IPS-18a (cell line): ENCODE measurements at regions not wholly inside any gene's neighbourhood (a gene's known extent, or its start where the extent isn't known, plus 50 kb on each side); places are given as distances from the start of the nearest gene placed in this dataset.
A peak's percentile ranks its signal among the peaks of the same experiment; 100 is the strongest.

Experiments used
- H3K27ac ChIP-seq: one replicate; pipeline ENCODE4 v1.5.1; 2013; ENCODE audit warnings: low read length
- H3K27me3 ChIP-seq: one replicate; pipeline ENCODE4 v1.6.1; 2013; ENCODE audit warnings: mild to moderate bottlenecking, low read length; ENCODE audit not compliant: control insufficient read depth, insufficient read depth
- H3K36me3 ChIP-seq: one replicate; pipeline ENCODE4 v1.6.1; 2013; ENCODE audit warnings: low read depth, low read length; ENCODE audit not compliant: control insufficient read depth
- H3K4me1 ChIP-seq: one replicate; pipeline ENCODE4 v1.6.1; 2013; ENCODE audit warnings: low read depth, low read length; ENCODE audit not compliant: control insufficient read depth
- H3K4me3 ChIP-seq: one replicate; pipeline ENCODE4 v1.5.1; 2013; ENCODE audit warnings: low read length
- H3K9ac ChIP-seq: one replicate; pipeline ENCODE4 v1.6.1; 2013; ENCODE audit warnings: mild to moderate bottlenecking, low read length, moderate library complexity
- H3K9me3 ChIP-seq: one replicate; pipeline ENCODE4 v1.6.1; 2013; ENCODE audit warnings: low read depth, low read length; ENCODE audit not compliant: control insufficient read depth

GRCh38 chr9:24333629-24334028 is 212.1 kb downstream of the IZUMO3 start:
- Histone ChIP-seq H3K4me3 (no peak overlapping the region), H3K4me1 (peaks cover 11% of the 10 kb centered on the region), H3K9me3 (no peaks in the 10 kb centered on the region), H3K9ac (no peak overlapping the region), H3K36me3 (no peaks in the 10 kb centered on the region), H3K27me3 (no peaks in the 10 kb centered on the region), H3K27ac (no peak overlapping the region)

GRCh38 chr9:24298912-24299311 is 246.8 kb downstream of the IZUMO3 start:
- Histone ChIP-seq H3K9me3 (no peaks in the 10 kb centered on the region), H3K4me3 (no peak overlapping the region), H3K27me3 (no peaks in the 10 kb centered on the region), H3K9ac (no peak overlapping the region), H3K27ac (no peak overlapping the region), H3K36me3 (no peaks in the 10 kb centered on the region), H3K4me1 (peaks cover 7% of the 10 kb centered on the region)

GRCh38 chr9:24297931-24298330 is 247.8 kb downstream of the IZUMO3 start:
- H3K9ac ChIP-seq, result no peak overlapping the region
- no peaks in the 10 kb centered on the region for H3K36me3 ChIP-seq
- no peak overlapping the region for H3K27ac ChIP-seq
- H3K4me3 ChIP-seq, result no peak overlapping the region
- no peaks in the 10 kb centered on the region for H3K9me3 ChIP-seq
- peaks cover 17% of the 10 kb centered on the region for H3K4me1 ChIP-seq
- no peaks in the 10 kb centered on the region for H3K27me3 ChIP-seq

DNA sequence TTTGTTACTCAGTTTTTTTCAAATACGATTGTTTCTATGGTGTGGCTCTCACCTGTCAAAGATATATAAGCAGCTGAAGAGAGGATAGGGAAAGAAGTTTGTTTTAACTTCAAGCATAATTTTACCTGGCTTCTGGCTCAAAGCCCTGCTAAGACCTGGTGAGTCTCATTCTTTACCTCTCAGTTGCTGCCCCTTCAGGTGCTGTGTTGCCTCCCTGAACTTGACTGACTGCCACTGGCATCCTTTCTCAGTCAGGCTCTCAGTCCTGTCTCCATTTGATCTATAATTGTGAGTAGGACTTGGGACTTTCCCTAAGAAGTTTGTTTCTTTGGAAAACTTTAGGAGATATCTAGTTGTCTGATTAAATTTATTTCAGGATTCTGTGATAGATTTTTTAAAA is 249.6 kb downstream of the IZUMO3 start:
- H3K4me1 ChIP-seq, result peaks cover 23% of the 10 kb centered on the region
- H3K36me3 ChIP-seq, result no peaks in the 10 kb centered on the region
- no peak overlapping the region for H3K9ac ChIP-seq
- H3K27ac ChIP-seq, result no peak overlapping the region
- no peak overlapping the region for H3K4me3 ChIP-seq
- peaks cover 3% of the 10 kb centered on the region for H3K9me3 ChIP-seq
- H3K27me3 ChIP-seq, result no peaks in the 10 kb centered on the region

DNA sequence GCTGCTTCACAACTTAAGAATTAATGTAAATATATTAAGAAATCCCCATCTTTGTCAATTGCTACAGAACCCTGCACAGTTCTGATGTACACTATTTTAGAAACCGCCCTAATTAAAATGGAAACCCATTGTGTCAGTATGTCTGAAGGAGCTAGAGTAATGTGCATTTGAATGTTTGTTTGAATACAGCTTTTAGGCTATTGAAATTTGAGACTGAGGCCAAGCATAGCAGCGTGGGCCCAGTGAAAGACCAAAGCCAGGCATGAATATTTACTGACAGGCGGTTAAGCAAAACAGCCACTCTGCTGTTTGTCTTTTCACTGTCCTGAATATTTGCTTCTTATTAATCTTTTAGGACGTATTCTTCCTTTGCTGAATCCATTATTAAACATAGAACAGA is 252.3 kb downstream of the IZUMO3 start:
- Histone ChIP-seq H3K27ac (peak overlapping the region; percentile 57), H3K4me1 (peaks cover 23% of the 10 kb centered on the region), H3K9me3 (peaks cover 3% of the 10 kb centered on the region), H3K9ac (peak overlapping the region; percentile 36), H3K27me3 (no peaks in the 10 kb centered on the region), H3K36me3 (no peaks in the 10 kb centered on the region), H3K4me3 (peak overlapping the region; percentile 21)

GRCh38 chr9:24286761-24287160 is 258.9 kb downstream of the IZUMO3 start:
- H3K4me3 ChIP-seq, result no peak overlapping the region
- H3K9me3 ChIP-seq, result peaks cover 2% of the 10 kb centered on the region
- no peaks in the 10 kb centered on the region for H3K36me3 ChIP-seq
- H3K4me1 ChIP-seq, result no peaks in the 10 kb centered on the region
- H3K27me3 ChIP-seq, result no peaks in the 10 kb centered on the region
- H3K9ac ChIP-seq, result no peak overlapping the region
- no peak overlapping the region for H3K27ac ChIP-seq

GRCh38 chr9:24258626-24259025 is 287.1 kb downstream of the IZUMO3 start:
- Histone ChIP-seq H3K9ac (no peak overlapping the region), H3K36me3 (no peaks in the 10 kb centered on the region), H3K4me1 (no peaks in the 10 kb centered on the region), H3K9me3 (no peaks in the 10 kb centered on the region), H3K27me3 (no peaks in the 10 kb centered on the region), H3K4me3 (no peak overlapping the region), H3K27ac (no peak overlapping the region)

DNA sequence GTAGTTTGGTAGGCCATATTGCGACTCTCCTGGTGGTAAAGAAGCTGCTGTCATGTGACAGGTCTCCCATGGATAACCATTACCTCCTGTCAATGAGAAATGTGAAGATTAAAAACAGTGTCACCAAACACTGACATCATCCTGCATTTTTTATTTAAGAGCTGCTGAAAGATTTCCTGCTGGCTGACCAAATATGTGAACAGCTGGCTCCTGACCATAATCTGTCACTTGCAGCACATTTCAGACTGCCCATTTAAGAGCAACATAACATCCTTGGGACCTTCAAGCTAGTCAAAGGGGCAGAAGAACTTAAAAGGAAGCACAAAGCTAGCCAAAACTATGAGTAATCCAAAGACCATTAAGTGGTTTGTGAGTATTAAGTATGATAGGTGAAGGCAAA is 288.0 kb downstream of the IZUMO3 start:
- Histone ChIP-seq H3K4me3 (no peak overlapping the region), H3K27ac (no peak overlapping the region), H3K4me1 (no peaks in the 10 kb centered on the region), H3K36me3 (no peaks in the 10 kb centered on the region), H3K27me3 (no peaks in the 10 kb centered on the region), H3K9ac (no peak overlapping the region), H3K9me3 (no peaks in the 10 kb centered on the region)

- Histone ChIP-seq H3K9me3 (no peaks in the 10 kb centered on the region), H3K27ac (no peak overlapping the region), H3K4me1 (no peaks in the 10 kb centered on the region), H3K27me3 (no peaks in the 10 kb centered on the region), H3K4me3 (no peak overlapping the region), H3K36me3 (no peaks in the 10 kb centered on the region), H3K9ac (no peak overlapping the region)
Observed at GRCh38 chr9:24245988-24246387, 299.7 kb downstream of the IZUMO3 start.

DNA sequence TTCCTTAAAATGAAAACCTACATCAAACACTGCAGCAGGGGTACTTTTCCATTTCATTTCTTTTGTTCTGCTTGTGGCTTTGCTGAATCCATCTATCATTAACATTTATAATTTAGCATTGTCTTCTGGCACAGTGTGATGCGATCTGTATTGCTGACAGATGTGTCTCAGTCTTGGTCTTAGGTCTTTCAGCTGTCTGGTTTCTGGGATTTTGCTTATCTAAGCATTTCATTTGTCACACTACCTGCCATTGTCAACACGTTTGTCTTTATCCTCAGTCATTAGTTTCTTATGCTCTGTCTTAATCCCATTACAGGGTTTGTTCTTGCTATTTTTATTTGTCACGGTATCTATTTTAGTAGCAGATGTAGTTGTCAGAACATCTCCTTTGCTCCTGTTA is 303.1 kb downstream of the IZUMO3 start:
- Histone ChIP-seq H3K4me3 (no peak overlapping the region), H3K9me3 (no peaks in the 10 kb centered on the region), H3K4me1 (no peaks in the 10 kb centered on the region), H3K36me3 (no peaks in the 10 kb centered on the region), H3K27ac (no peak overlapping the region), H3K9ac (no peak overlapping the region), H3K27me3 (no peaks in the 10 kb centered on the region)

DNA sequence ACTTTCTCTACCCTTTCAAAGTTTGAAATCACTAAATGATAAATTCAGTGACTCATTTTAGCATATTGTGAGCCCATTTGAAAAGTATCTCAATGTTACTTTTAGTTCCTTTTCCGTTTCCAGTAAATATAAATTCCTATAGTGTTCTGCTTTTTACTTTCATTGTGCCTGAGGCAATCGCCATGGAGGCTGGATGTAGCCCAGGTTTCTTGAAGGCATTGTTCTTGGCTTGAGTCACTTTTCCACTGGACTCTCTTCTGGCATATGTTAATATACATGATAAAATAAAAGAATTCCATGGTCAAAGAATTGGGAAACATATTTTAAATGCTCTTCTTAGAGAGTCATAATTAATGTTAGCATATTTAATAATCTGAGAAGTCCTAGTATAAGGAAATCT is 327.0 kb downstream of the IZUMO3 start:
- Histone ChIP-seq H3K9me3 (no peaks in the 10 kb centered on the region), H3K4me1 (no peaks in the 10 kb centered on the region), H3K27me3 (no peaks in the 10 kb centered on the region), H3K27ac (no peak overlapping the region), H3K4me3 (no peak overlapping the region), H3K9ac (no peak overlapping the region), H3K36me3 (no peaks in the 10 kb centered on the region)

DNA sequence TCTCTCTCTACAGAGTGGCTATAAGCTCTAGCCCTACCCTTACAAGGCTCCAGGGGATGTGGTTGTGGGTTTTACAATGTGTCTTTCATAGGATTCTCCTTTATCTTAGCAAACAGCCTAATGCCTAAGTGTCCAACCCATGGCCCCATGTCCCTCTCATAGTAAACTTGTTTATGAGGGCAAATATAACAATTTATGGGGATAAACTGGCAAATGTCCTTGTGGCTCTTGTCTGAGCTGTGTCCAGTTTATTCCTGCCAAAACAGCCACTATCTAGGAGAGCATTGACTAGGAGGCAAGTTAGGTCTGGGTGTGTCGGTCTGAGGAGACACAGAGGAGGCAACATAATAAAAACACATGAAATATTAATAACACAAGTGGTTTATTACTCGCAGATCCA is 335.1 kb downstream of the IZUMO3 start:
- H3K27me3 ChIP-seq, result no peaks in the 10 kb centered on the region
- H3K27ac ChIP-seq, result no peak overlapping the region
- H3K9ac ChIP-seq, result no peak overlapping the region
- no peaks in the 10 kb centered on the region for H3K4me1 ChIP-seq
- H3K4me3 ChIP-seq, result no peak overlapping the region
- H3K9me3 ChIP-seq, result no peaks in the 10 kb centered on the region
- H3K36me3 ChIP-seq, result no peaks in the 10 kb centered on the region
